NB4 (cell line): ENCODE measurements at regions not wholly inside any gene's neighbourhood (a gene's known extent, or its start where the extent isn't known, plus 50 kb on each side); places are given as distances from the start of the nearest gene placed in this dataset.

Experiments used
- DNase-seq: peaks from one replicate; pipeline ENCODE4 v3.0.0; 2010; ENCODE audit warnings: low read depth
- H3K4me3 ChIP-seq: one replicate; pipeline ENCODE4 v1.5.1; 2011; ENCODE audit warnings: mild to moderate bottlenecking, low read depth, low read length, moderate library complexity
- CTCF ChIP-seq: IDR thresholded peaks from one replicate; pipeline ENCODE4 v1.5.1; 2012; ENCODE audit warnings: low read depth, low read length
- MAX ChIP-seq: IDR thresholded peaks from 2 replicates; pipeline ENCODE4 v1.6.1; 2011; ENCODE audit warnings: low read depth, low read length
- MYC ChIP-seq: IDR thresholded peaks from 2 replicates; pipeline ENCODE4 v1.6.1; 2011; ENCODE audit warnings: low read depth, low read length
- POLR2A ChIP-seq: IDR thresholded peaks from 2 replicates; pipeline ENCODE4 v1.6.1; 2011; ENCODE audit warnings: mild to moderate bottlenecking; ENCODE audit not compliant: insufficient read length; ENCODE audit errors: extremely low read depth

GRCh38 chr13:64528838-64529237 is 2701.3 kb downstream of the PCDH9 start:
- H3K4me3 ChIP-seq, result no peak overlapping the region
- TF ChIP-seq MYC, result no peak
- DNase-seq, result no peak

GRCh38 chr13:64527561-64527960 is 2702.6 kb downstream of the PCDH9 start:
- no peak for DNase-seq
- TF ChIP-seq CTCF (no peak), MAX (no peak), MYC (no peak), POLR2A (no peak)
- no peak overlapping the region for H3K4me3 ChIP-seq

- no peak overlapping the region for H3K4me3 ChIP-seq
Measured at GRCh38 chr13:64525687-64526086, 2704.4 kb downstream of the PCDH9 start.

GRCh38 chr13:64510747-64511146 is 2719.4 kb downstream of the PCDH9 start:
- no peak for TF ChIP-seq POLR2A
- TF ChIP-seq MYC, result no peak
- TF ChIP-seq CTCF, result no peak
- no peak for TF ChIP-seq MAX
- no peak overlapping the region for H3K4me3 ChIP-seq
- DNase-seq, result no peak

More at GRCh38 chr13:64525687-64526086, 2704.4 kb downstream of the PCDH9 start:
- DNase-seq, result no peak
- TF ChIP-seq POLR2A, result no peak
- TF ChIP-seq CTCF, result no peak
- TF ChIP-seq MYC, result no peak
- TF ChIP-seq MAX, result no peak

- TF ChIP-seq MYC, result no peak
- no peak for TF ChIP-seq CTCF
- TF ChIP-seq MAX, result no peak
- no peak for TF ChIP-seq POLR2A
- DNase-seq, result no peak
- H3K4me3 ChIP-seq, result no peak overlapping the region
Measured at GRCh38 chr13:64506246-64506645, 2723.9 kb downstream of the PCDH9 start.

- H3K4me3 ChIP-seq, result no peak overlapping the region
- DNase-seq, result no peak
- TF ChIP-seq MYC, result no peak
Measured at GRCh38 chr13:64505336-64505910, 2724.7 kb downstream of the PCDH9 start.

- TF ChIP-seq CTCF (no peak), MAX (no peak)
- H3K4me3 ChIP-seq, result no peak overlapping the region
- DNase-seq, result no peak
Measured at GRCh38 chr13:64488731-64489130, 2741.4 kb downstream of the PCDH9 start.
